Fibroblast of gingiva (primary cell): ENCODE measurements at regions not wholly inside any gene's neighbourhood (a gene's known extent, or its start where the extent isn't known, plus 50 kb on each side); places are given as distances from the start of the nearest gene placed in this dataset.

Experiments
- DNase-seq: peaks from one replicate; pipeline ENCODE4 v3.0.0-alpha.2; 2011; ENCODE audit warnings: low read depth

DNA sequence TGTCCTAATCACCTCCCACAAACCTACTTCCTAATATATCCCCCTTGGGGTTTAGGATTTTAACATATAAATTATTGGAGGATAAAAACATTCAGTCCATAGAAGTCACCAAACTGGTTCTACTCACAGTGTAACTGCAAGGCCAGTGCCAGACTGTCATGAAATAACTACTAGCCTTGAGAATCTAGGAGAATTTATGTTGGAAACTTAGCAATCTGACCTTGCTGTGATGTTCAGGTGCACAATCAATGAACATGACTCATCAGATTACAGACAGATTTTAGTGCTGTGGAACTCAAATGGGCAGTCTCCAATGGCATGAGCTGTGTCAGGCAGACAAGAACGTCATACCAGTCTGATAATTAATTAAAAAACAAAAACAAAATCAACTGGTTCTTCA lies 571.4 kb upstream of the IGFBP3 start:
- DNase-seq, result no peak

DNA sequence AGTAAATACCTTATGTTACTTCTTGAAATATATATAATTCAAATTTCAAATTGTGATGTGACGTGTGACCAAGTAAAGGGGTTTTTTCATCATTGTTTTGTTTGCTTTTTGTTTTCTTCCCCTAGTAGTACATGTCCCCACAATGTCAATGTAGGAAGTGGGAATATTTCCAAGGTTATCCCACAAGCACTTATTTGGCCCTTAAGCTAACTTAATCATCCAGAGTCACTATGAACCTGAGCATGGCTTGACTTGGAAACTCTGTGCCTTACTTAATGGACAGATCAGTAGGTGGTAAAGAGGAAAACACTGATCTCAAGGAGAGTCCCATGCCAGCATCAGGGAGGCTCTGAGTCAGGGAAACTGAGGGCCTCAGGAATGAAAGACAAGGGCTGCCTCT lies 569.3 kb upstream of the IGFBP3 start:
- DNase-seq, result no peak

DNA sequence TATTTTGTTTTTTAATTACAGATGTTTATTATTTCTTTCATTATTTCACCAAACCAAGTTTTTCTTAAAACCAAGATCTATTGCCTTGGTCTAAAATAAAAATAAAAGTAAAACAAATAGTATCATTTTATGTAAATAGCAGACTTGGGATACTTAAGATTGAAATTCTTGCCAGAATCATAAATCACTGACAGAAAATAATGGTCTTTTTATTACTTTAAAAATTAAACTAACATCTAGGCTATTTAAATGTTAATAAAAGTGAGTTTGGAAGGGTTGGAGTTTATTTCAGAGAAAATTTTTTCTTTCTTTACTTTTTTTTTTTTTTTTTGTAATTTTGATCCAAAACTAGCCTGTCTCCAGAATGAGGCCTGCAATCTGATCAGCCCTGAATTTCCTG lies 568.0 kb upstream of the IGFBP3 start:
- no peak for DNase-seq

DNA sequence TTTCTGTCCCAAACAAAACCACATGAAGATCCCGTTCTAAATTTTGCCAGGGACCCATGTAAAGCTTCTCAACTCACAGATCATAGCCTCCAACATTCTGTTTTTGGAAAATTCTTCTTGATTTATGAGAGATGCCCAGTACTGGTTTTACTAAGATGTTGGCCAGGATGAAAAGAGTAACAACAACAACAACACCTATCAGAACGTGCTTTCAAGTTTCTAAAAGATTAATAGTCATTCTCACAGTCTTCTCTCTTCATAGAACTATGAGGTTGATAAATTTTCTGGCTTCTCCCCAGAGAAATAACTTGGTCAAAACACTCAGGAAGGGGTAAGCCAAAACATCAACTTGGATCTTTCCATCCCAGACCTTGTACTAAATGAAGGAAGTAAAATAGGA lies 567.5 kb upstream of the IGFBP3 start:
- no peak for DNase-seq

DNA sequence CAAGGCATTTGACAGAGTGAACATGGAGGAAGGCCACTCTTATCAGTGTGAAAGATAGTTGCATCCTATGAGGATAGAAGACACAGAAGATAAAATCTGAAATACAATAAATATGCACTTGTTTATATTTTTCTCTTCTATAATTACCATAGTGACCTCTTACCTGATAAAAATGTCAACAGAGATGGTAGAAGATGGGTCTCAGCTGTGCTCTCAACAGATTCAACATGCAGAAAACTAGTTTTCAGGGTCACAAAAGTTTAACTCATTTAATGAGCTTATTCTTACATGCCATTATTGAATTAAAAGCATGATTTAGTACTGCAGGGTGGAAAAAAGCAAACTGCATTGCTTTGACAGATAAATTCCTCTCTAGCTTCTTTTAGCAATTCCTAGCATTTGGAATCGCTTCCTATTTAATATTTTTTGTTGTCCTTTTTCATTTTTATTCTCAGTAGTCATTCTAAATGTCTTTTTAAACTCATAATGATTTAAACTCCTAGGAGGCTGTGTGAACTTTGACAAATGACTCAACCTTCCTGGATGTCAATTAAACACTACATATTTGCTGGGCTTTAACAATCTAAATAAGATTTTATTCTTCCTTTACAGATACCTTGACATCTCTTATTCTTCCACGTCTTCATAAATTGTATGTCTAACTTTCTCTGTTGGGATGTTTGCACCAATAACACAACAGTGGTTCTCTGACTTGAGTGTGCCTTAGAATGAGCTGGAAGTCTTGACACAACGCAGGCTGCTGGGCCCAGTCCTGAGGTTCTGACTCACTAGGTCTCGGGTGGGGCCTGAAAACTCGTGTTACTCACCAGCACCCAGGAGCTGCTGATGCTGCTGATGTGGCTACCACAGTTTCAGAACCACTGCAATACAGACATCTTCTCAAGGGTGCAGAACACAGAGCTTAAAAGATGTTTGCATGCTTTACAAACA lies 565.5 kb upstream of the IGFBP3 start:
- peak; percentile 31 for DNase-seq

DNA sequence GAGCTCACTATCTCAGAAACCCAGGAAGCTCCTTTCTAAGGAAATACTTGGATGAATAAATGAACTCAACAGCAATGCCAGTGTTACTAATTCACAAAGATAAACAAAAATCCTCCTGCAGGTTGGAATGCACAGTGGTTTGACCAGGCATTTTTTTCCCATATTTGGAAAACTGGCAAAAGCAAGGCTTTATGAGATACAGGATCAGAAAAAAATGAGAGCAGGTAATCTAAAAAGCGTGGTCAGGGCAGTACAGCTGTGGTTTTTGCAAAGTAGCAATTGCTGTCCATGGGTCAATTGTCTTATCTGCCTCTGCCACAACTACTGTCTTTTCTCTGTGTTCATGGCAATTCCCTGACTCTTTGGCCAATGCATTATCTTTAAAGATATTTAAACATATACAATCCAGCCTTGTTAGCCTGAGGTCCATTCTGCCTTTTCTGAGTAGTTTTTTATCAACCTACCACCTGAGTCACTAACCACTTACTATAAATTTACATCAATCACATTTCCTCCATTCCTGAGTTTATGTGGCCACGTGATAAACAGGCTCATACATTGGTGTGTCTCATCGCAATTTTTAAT lies 564.5 kb upstream of the IGFBP3 start:
- DNase-seq, result no peak

DNA sequence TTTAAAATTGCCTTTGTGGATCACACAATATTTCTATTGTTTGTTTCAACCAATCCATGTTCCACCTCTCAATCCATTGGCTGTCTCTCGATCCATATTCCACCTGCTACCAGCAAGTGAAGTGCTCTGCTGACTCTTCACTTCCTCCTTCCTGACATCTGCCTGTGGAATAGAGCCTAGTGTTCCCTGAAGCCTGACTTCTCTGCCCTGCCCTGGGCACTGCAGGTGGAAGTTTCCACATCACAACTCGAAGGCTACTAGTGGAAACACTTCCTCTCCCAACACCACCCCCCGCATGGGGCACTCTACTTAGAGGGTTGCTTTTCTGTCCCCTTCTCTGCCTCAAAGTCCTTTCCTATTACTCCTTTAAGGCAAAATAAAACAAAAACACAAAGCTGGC lies 563.8 kb upstream of the IGFBP3 start:
- DNase-seq, result no peak

DNA sequence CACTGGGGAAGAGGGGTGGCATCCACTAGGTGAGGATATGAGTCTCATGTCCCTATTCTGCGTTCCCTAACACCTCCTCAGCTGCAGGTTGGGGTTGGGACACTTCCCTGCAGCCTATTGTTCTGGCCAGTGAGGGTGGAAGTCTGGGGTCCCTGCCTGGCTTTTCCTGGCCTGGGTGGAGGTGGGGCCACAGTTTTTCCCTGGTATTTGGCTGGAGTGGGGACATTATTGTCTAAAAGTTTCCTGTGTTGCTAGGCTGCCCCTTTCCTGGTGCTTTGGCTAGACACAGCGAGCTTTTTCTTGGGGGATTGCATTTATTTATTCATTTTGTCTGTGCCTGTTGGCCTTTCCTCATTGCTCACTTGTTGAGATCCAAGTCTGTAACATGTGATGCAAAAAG lies 559.5 kb upstream of the IGFBP3 start:
- no peak for DNase-seq

DNA sequence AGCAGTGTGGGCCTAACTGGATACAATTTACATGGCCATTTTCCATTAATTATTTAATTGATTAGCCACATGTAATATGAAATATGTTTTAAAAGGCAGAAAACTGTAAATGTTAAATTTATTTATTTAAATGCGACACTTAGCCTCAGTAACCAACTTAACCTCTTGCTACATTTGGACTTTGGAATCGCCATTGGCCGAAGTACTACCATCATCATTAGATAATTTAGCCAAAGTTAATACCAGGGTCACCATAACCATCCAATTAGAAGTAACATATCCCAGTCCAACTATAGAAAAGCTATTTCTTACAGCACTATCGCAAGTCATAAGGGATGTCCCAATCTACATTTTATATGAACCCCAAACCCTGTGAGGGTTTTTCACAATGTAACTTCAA lies 558.6 kb upstream of the IGFBP3 start:
- no peak for DNase-seq

DNA sequence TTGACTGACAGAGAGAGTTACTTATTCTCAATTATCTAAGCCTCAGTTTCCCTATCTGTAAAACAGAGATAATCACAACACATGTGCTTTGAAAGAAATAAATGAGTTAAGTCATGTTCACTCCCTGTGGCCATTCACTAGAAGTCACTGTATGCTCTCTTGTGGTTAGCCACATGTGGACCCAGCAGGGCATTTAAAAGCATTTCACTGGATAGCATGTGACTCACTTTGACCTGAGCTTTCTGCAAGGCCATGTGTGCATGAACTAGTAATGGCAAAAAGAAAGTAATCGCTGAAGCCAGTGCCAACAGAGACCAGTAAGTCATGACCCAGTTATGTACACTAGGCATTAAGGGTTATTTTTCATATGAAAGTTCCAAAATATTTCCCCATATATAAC lies 557.0 kb upstream of the IGFBP3 start:
- peak; percentile 49 for DNase-seq

DNA sequence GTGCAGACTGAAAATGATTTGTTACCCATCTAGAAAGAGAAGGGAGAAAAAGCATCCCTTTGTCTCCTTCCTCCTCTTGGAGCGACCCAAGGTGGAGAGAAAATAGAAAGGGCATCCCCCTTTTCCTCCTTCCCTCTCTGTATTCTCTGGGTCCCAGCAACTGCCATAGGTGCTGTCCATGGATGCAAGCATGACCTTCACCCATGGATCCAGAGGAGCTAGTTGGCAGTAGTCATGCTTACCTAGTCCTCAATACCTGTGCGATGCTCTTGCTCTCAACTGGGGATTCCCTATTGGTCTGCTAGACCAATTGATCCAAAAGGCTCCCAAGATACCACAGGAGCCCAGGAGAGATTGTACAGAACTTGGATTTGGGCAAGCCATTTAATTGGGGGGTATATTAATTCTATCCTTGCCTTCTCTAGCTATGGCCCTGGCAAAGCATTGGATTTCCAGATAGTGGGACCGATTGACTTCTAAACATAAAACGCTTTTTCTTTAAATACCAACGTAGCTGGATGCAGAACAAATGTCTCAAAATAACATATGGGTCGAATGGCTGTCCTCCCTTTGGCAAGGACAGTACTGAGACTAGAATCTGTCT lies 547.8 kb upstream of the IGFBP3 start:
- DNase-seq, result peak; percentile 36

DNA sequence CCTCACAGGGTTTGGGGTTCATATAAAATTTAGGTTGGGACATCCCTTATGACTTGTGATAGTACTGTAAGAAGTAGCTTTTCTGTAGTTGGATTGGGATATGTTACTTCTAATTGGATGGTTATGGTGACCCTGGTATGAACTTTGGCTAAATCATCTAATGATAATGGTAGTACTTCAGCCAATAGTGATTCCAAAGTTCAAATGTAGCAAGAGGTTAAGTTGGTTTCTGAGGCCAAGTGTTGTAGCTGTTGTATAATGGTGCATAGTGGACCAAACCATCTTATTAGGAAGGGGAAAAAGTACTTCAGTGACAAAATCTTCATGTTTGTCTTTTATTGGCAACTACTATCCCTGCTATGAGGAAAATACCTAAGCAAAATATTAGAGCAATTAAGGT lies 542.1 kb upstream of the IGFBP3 start:
- no peak for DNase-seq

DNA sequence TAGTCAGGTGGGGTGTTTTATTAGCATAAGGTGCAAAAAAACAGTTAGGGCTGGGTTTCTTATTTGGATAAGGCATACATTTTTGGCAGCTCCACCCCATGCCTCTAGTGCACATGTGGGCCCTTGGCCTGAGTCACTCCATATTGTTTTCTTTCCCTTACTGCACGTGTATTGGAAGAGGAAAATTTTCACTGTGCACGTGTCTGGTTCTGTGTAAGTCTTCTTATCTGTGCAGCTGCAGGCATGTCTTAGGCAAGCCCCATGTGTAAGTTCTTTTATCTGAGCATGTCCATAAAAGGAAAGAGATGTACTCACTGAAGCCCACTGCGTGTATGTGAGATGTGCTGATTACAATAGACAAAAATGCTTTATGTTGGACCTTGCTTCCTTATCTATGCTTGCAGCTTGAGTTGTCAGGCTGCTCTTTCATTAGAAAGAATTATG lies 540.3 kb upstream of the IGFBP3 start:
- no peak for DNase-seq

DNA sequence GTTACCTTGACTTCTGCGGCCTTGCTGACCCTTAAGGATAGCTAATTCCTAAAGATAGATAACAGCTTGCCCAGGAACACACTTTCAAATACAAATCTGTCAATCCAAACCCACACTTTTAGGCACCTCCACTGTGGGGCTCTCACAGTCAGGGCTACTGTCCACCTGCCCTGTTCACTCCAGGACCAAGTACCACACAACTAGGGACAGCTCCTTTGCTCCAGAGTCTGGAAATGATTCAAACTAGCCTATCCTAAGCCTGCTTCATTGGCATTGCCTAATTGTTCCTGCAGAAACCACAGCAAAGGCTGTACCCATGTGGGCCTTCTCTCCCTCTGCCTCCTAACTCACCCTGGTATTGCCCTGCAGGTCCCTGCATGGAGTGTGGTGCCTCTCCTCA lies 538.9 kb upstream of the IGFBP3 start:
- no peak for DNase-seq

DNA sequence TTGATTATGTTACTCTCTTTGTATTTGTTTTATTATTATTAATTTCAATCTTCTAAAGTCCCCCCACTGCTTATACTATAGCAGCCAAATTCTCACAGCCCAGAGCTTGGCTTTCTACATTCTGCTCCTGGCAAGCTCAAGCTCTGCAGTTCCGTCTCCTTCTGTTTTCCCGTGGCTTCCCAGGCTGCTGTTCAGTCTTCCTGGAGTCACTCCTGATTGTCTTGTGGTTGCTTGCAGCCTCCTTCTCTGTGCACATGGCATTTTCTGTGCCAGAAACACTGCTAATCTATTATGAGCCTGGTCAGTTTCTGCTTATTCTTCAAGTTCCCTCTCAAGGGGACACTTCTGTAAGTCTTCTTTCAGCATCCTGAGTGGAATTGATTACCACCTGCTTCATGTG lies 533.7 kb upstream of the IGFBP3 start:
- no peak for DNase-seq

DNA sequence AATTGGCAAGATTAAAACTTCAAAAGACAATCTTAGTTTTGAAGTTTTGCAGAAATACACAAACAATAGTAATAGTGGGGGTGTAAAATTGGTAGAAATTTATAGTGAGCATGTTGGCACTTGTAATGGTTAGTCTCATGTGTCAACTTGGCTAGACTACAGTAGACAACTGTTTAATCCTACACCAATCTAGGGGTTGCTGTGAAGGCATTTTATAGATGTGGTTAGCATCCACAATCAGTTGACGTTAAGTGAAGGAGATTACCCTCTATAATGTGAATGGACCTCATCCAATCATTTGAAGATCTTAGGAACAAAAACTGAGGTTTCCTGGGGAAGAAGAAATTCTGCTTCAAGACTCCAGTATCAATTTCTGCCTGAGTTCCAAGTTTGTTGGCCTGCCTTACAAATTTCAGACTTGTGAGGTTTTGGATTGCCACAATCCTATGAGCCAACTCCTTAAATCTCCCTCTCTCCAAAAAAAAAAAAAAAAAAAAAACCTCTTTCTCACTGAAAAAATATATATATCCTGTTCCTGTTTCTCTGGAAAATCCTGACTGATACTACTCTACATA lies 531.6 kb upstream of the IGFBP3 start:
- DNase-seq, result peak; percentile 32

DNA sequence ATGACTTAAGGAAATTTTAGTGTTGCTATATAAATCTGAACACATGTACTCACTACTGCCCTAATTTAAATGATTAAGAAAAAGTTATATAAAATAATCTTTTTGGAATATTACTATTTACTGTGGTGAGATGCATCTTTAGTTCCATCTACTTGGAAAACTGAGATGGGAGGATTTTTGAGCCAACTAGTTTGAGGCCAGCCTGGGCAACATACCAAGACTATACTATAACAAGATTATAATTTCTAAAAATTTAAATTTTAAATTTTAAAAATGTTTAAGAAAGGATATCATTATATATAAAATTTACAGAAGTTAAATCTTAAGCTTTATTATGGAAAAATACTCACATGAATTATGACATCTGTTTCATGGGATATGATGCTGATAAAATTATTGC lies 530.8 kb upstream of the IGFBP3 start:
- no peak for DNase-seq

DNA sequence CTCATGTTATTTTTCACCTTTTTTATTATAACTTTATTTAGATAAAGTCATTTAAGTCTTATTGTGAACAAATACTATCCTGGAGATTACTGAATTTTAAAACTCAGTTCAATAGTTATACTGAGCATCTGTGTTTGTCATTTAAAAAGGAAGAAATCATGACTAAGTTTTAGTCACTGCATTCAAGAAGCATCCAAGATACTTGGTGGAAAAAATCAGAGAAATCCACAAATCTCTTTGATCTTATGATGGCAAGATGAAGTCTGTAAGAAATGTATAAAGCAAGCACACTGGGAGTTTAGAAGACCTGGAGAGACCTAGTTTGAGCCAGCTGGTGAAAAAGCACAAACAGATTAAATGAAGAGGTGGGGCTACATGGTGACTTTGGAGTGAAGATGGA lies 529.8 kb upstream of the IGFBP3 start:
- no peak for DNase-seq

DNA sequence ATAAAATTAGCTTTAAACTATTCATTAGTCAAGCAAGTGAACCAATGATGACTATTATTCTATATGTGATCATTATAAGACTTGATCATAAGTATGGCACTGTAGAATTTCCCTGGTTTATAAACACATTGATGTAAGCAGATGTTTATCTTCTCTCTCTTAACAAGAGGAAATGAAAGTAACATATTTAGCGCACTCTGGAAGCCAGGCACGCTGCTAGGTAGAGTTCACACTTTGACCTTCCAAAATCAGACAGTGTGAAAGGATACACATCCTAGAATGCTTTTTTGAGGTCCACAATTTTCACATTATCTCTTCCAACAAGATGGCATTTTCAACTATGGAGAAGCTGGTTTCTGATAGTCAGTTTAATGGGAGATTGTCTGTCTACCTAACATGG lies 529.4 kb upstream of the IGFBP3 start:
- no peak for DNase-seq

DNA sequence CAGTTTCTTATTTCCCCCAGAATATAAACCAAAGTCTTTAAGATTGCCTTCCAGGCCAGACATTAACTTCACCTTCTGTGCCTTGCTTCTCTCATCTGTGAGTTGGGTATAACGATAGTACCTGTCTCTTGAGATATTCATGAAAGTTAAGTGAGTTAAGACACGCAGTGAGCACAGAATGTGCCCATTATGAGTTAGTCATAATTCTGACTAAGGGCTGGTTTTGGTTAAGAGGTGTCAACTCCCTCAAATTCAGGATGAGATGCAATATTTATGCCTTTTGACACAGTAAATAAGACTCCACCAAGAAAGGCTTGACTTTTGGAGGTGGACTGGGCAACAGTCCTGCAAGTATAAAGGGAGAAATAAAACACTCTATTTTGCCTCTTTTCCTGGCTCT lies 528.7 kb upstream of the IGFBP3 start:
- no peak for DNase-seq

DNA sequence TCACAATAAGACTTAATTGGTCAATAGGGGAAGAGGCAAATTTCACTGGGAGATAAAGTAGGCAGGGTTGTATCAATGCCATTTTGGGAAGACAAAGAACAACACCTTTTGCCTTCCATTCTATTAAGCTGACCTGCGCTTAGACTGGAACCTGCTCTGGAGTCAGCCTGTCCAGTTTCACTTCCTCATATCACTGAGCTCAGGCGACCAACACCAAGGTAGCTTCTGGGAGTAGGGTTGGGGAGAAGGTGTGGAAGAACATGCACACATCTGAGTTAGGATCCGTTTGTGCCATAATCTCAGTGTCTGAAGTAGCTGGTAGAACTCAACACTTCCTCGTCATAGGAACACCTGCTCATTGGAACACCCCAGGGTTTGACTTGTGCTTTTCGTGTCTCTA lies 527.4 kb upstream of the IGFBP3 start:
- DNase-seq, result no peak

DNA sequence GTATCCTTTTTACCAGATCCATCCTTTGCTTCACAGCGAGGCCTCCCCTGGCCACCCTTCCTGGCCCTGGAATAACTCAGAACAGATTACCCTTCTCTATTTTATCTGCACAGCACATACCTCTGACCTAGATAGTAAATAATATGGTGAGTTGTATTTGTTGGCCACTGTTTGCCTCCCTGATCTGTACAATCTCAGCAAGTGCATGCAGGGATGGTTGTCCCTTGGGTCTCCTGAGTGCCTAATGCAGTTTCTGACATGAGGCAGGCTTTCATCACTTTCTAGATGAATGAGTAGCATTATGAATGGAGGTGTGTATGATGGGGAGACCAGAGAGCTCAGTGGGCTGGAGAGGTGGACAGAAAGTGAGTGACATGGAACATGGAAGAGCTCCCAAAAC lies 525.1 kb upstream of the IGFBP3 start:
- no peak for DNase-seq

DNA sequence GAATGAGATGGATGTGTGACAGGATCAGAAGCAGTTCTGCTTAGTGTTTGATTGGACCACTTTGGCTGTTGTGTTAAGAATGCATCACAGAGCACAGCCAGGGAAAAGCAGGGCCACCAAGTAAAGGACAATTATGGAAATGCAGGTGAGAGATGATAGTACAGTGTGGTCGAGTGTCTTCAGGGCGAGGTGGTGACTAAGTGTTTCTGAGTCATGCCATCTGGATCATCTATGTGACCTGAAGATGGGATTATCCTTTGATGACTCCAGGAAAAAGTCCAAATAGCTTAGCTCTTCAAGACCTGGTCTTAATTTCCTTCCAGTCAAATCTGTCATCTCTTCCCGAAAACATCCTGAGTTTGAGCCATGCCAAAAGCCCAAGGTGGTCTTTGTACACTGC lies 523.2 kb upstream of the IGFBP3 start:
- DNase-seq, result no peak
